ENCODE measurements at regions not wholly inside any gene's neighbourhood (a gene's known extent, or its start where the extent isn't known, plus 50 kb on each side); places are given as distances from the start of the nearest gene placed in this dataset.

- no peaks in the 10 kb centered on the region for H3K36me3 ChIP-seq (ENCODE audit: low read depth)
- TF ChIP-seq CTCF (conservative IDR thresholded peaks at IDR 0.05) (no peak), EZH2 (IDR thresholded peaks at IDR 0.05; ENCODE audit: low read depth) (no peak)
- H3F3A ChIP-seq (ENCODE audit: insufficient read depth, low read depth) = no peaks in the 10 kb centered on the region
- POLR2A ChIA-PET (ENCODE audit: unreplicated experiment) = interaction anchor here (0.6 to 0.7 kb wide), 2 partner anchors 52 to 100 kb away, joined by 4 read pairs; no protein-coding TSS in a partner anchor
- H3K27me3 ChIP-seq (ENCODE audit: insufficient read depth, low read depth) = no peaks in the 10 kb centered on the region
- H3K79me2 ChIP-seq (ENCODE audit: low read depth) = no peaks in the 10 kb centered on the region
- H3K4me2 ChIP-seq = no peak overlapping the region
- H4K20me1 ChIP-seq (ENCODE audit: insufficient read depth) = no peaks in the 10 kb centered on the region
- intact Hi-C loops (cut with micrococcal nuclease; ENCODE audit: unreplicated experiment) = no loop called here
- no TSS peak for BruUV-seq (replicated peaks)
- H3K4me3 ChIP-seq = no peak overlapping the region
- CTCF ChIA-PET = interaction anchor here (0.7 kb wide), 1 partner anchor 12 kb away, joined by 3 read pairs; no protein-coding TSS in a partner anchor
- H3K9me2 ChIP-seq (ENCODE audit: insufficient read depth) = no peaks in the 10 kb centered on the region
- no peak overlapping the region for H3K27ac ChIP-seq
- no peak overlapping the region for H2AFZ ChIP-seq
- H3K9me3 ChIP-seq (ENCODE audit: insufficient read depth, low read depth) = no peaks in the 10 kb centered on the region; the same call in 1 of the 2 replicates
- DNase-seq = no peak
- no peaks in the 10 kb centered on the region for H3K4me1 ChIP-seq (replicated peaks; ENCODE audit: insufficient read depth)
Observed at GRCh38 chr17:83183951-83184506, 104.6 kb downstream of the METRNL start.

GRCh38 chr17:83185023-83186002 is 105.9 kb downstream of the METRNL start:
- Histone ChIP-seq H2AFZ (no peak overlapping the region), H3K4me1 (replicated peaks; ENCODE audit: insufficient read depth) (no peaks in the 10 kb centered on the region), H3F3A (ENCODE audit: insufficient read depth, low read depth) (no peaks in the 10 kb centered on the region), H3K36me3 (ENCODE audit: low read depth) (no peaks in the 10 kb centered on the region), H3K4me2 (no peak overlapping the region), H3K9me2 (ENCODE audit: insufficient read depth) (no peaks in the 10 kb centered on the region), H3K27me3 (ENCODE audit: insufficient read depth, low read depth) (no peaks in the 10 kb centered on the region), H3K4me3 (no peak overlapping the region), H3K9me3 (ENCODE audit: insufficient read depth, low read depth) (no peaks in the 10 kb centered on the region; the same call in 1 of the 2 replicates), H3K27ac (no peak overlapping the region), H3K79me2 (ENCODE audit: low read depth) (no peaks in the 10 kb centered on the region), H4K20me1 (ENCODE audit: insufficient read depth) (no peaks in the 10 kb centered on the region)
- no peak for DNase-seq
- TF ChIP-seq CTCF (conservative IDR thresholded peaks at IDR 0.05) (no peak), EZH2 (IDR thresholded peaks at IDR 0.05; ENCODE audit: low read depth) (no peak)
- intact Hi-C loops (cut with micrococcal nuclease; ENCODE audit: unreplicated experiment) = no loop called here
- no TSS peak for BruUV-seq (replicated peaks)
- POLR2A ChIA-PET (ENCODE audit: unreplicated experiment) = no interaction called here
- CTCF ChIA-PET = no interaction called here

- H4K20me1 ChIP-seq (ENCODE audit: insufficient read depth) = no peaks in the 10 kb centered on the region
- CTCF ChIA-PET = no interaction called here
- no peaks in the 10 kb centered on the region for H3K27me3 ChIP-seq (ENCODE audit: insufficient read depth, low read depth)
- H2AFZ ChIP-seq = no peak overlapping the region
- TF ChIP-seq EZH2 (IDR thresholded peaks at IDR 0.05; ENCODE audit: low read depth) (no peak), CTCF (conservative IDR thresholded peaks at IDR 0.05) (no peak)
- POLR2A ChIA-PET (ENCODE audit: unreplicated experiment) = no interaction called here
- H3K9me3 ChIP-seq (ENCODE audit: insufficient read depth, low read depth) = no peaks in the 10 kb centered on the region; the same call in 1 of the 2 replicates
- no peak overlapping the region for H3K4me3 ChIP-seq
- H3K4me2 ChIP-seq = no peak overlapping the region
- H3K27ac ChIP-seq = no peak overlapping the region
- intact Hi-C loops (cut with micrococcal nuclease; ENCODE audit: unreplicated experiment) = no loop called here
- DNase-seq = no peak
- H3K4me1 ChIP-seq (replicated peaks; ENCODE audit: insufficient read depth) = no peaks in the 10 kb centered on the region
- no peaks in the 10 kb centered on the region for H3K9me2 ChIP-seq (ENCODE audit: insufficient read depth)
- H3F3A ChIP-seq (ENCODE audit: insufficient read depth, low read depth) = no peaks in the 10 kb centered on the region
- no peaks in the 10 kb centered on the region for H3K36me3 ChIP-seq (ENCODE audit: low read depth)
- BruUV-seq (replicated peaks) = no TSS peak
- no peaks in the 10 kb centered on the region for H3K79me2 ChIP-seq (ENCODE audit: low read depth)
Observed at GRCh38 chr17:83186226-83186625, 106.8 kb downstream of the METRNL start.

Measured in PC-9 (cell line).